IgD-negative memory B cell (primary cell): ENCODE measurements at regions not wholly inside any gene's neighbourhood (a gene's known extent, or its start where the extent isn't known, plus 50 kb on each side); places are given as distances from the start of the nearest gene placed in this dataset.
"Not testable (repeated sequence)": the region's sequence is repeated elsewhere in the genome, so short reads cannot be mapped to it uniquely, and the experiment has no call there.

Experiments used
- H3K27ac Mint-ChIP-seq, 3 donors: one replicate each; pipeline ENCODE4 v1.8.0; 2020 to 2022; ENCODE audit warnings: mild to moderate bottlenecking in 3 of 3, mixed read lengths in 3 of 3, moderate library complexity in 1 of 3
- H3K27me3 Mint-ChIP-seq: one replicate; pipeline ENCODE4 v1.8.0; 2021; ENCODE audit warnings: mixed read lengths
- H3K36me3 Mint-ChIP-seq: one replicate; pipeline ENCODE4 v1.8.0; 2020; ENCODE audit warnings: mild to moderate bottlenecking, mixed read lengths
- H3K4me1 Mint-ChIP-seq, 3 donors: one replicate each; pipeline ENCODE4 v1.8.0; 2020 to 2022; ENCODE audit warnings: mixed read lengths in 3 of 3, mild to moderate bottlenecking in 1 of 3
- H3K4me3 Mint-ChIP-seq, 4 donors: one replicate each; pipeline ENCODE4 v1.8.0; 2020 to 2022; ENCODE audit warnings: mild to moderate bottlenecking in 4 of 4, mixed read lengths in 4 of 4, moderate library complexity in 3 of 4
- H3K9me3 Mint-ChIP-seq, 3 donors: one replicate each; pipeline ENCODE4 v1.8.0; 2020 to 2021; ENCODE audit warnings: mixed read lengths in 3 of 3, mild to moderate bottlenecking in 1 of 3

DNA sequence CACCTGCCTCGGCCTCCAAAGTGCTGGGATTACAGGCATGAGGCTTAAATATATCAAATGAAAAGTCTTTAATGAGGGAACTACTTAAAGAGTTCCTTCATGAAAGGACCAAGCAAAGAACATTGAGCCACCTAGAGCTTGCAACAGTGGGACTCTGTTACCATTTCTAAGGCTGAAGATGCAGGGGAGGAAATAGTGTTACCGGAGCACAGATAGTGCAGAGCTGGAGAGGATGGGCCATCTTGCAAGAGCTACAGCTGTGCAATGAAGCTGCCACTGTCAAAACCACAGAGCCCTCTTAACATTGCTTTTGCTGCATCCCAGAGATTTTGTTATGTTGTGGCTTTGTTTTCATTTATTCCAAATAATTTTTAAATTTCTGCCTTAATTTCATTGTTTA is 77.1 kb upstream of the NAA35 start:
- no peak overlapping the region for H3K27ac Mint-ChIP-seq
- H3K9me3 Mint-ChIP-seq: peaks cover 2 to 21% (median 4%) of the 10 kb centered on the region in 3 donors
- H3K27me3 Mint-ChIP-seq: no peaks in the 10 kb centered on the region
- no peak overlapping the region for H3K4me3 Mint-ChIP-seq
- peaks cover 0 to 2% (median 0%) of the 10 kb centered on the region in 3 donors for H3K4me1 Mint-ChIP-seq
- peaks cover 4% of the 10 kb centered on the region for H3K36me3 Mint-ChIP-seq

DNA sequence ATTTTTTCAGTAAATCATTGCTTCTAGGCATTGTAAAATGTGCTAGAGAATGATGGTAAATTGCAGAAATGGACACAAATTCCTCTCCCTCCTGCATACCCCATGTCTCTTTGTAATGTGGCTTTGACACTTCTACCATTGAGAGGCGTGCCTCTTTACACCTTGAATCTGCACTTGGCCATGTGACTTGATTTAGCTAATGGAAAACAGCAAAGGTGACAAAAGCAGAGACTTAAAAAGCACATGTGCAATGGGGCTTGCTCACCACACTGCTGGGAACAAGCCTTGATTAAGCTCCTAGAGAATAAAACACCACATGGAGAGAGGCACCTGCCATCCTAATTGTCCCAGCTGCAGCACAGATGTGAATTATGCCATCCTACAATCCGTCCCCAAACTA is 69.9 kb upstream of the NAA35 start:
- peaks cover 0 to 4% (median 4%) of the 10 kb centered on the region in 3 donors for H3K9me3 Mint-ChIP-seq
- peaks cover 0 to 7% (median 4%) of the 10 kb centered on the region in 3 donors for H3K4me1 Mint-ChIP-seq
- H3K4me3 Mint-ChIP-seq: no peak overlapping the region

DNA sequence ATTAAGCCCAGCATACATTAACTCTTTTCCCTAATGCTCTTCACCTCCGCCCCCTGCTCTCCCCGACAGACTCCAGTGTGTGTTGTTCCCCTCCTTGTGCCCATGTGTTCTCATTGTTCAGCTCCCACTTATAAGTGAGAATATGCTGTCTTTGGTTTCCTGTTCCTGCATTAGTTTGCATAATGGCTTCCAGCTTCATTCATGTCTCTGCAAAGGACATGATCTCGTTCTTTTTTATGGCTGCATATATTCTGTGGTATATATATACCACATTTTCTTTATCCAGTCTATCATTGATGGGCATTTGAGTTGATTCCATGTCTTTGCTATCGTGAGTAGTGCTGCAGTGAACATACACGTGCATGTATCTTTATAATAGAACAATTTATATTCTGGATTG is 69.3 kb upstream of the NAA35 start:
- H3K27me3 Mint-ChIP-seq, H3K36me3 Mint-ChIP-seq, H3K9me3 Mint-ChIP-seq, H3K27ac Mint-ChIP-seq, H3K4me1 Mint-ChIP-seq, H3K4me3 Mint-ChIP-seq: not testable (repeated sequence)

More for the DNA sequence above, 69.9 kb upstream of the NAA35 start:
- H3K27ac Mint-ChIP-seq: no peak overlapping the region
- peaks cover 2% of the 10 kb centered on the region for H3K36me3 Mint-ChIP-seq
- no peaks in the 10 kb centered on the region for H3K27me3 Mint-ChIP-seq

GRCh38 chr9:85872463-85872862 is 68.5 kb upstream of the NAA35 start:
- H3K4me1 Mint-ChIP-seq: peaks cover 0 to 7% (median 4%) of the 10 kb centered on the region in 3 donors
- H3K4me3 Mint-ChIP-seq: no peak overlapping the region
- H3K27me3 Mint-ChIP-seq: no peaks in the 10 kb centered on the region
- H3K36me3 Mint-ChIP-seq: peaks cover 2% of the 10 kb centered on the region
- no peaks in the 10 kb centered on the region for H3K9me3 Mint-ChIP-seq
- no peak overlapping the region for H3K27ac Mint-ChIP-seq

- H3K9me3 Mint-ChIP-seq: no peaks in the 10 kb centered on the region
- H3K36me3 Mint-ChIP-seq: peaks cover 5% of the 10 kb centered on the region
- peaks cover 0 to 2% (median 2%) of the 10 kb centered on the region in 3 donors for H3K4me1 Mint-ChIP-seq
- no peak overlapping the region for H3K4me3 Mint-ChIP-seq
- H3K27me3 Mint-ChIP-seq: no peaks in the 10 kb centered on the region
- no peak overlapping the region for H3K27ac Mint-ChIP-seq
These were observed 64.3 kb upstream of the NAA35 start for GRCh38 chr9:85876628-85877027.

DNA sequence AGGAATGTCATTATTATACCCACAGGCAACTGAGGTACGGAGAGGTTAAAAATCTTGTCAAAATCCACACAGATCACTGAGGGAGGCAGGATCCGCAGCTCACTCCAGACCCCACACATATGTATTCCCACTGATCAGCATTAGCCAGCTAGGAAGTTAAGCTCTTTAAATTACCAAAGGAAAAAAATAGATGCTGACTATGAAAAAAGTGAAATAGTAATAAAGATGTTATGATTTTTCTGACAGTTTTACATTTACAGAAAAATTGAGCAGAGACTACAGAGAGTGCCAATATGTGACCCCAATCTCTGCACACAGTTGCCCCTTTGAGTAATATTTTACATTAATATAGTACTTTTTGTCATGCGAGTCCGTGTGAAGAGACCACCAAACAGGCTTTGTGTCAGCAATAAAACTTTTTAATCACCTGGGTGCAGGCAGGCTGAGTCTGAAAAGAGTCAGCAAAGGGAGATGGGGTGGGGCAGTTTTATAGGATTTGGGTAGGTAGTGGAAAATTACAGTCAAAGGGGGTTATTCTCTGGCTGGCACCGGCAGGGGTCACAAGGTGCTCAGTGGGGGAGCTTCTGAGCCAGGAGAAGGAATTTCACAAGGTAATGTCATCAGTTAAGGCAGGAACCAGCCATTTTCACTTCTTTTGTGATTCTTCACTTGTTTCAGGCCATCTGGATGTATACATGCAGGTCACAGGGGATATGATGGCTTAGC is 61.9 kb upstream of the NAA35 start:
- H3K27ac Mint-ChIP-seq, H3K4me1 Mint-ChIP-seq: not testable (repeated sequence)

GRCh38 chr9:85880507-85880906 is 60.4 kb upstream of the NAA35 start:
- peaks cover 20% of the 10 kb centered on the region for H3K36me3 Mint-ChIP-seq
- H3K4me3 Mint-ChIP-seq, H3K27ac Mint-ChIP-seq, H3K4me1 Mint-ChIP-seq, H3K9me3 Mint-ChIP-seq, H3K27me3 Mint-ChIP-seq: not testable (repeated sequence)

More for the DNA sequence above, 61.9 kb upstream of the NAA35 start:
- H3K36me3 Mint-ChIP-seq: peaks cover 14% of the 10 kb centered on the region
- H3K9me3 Mint-ChIP-seq, H3K27me3 Mint-ChIP-seq, H3K4me3 Mint-ChIP-seq: not testable (repeated sequence)

GRCh38 chr9:85884256-85884655 is 56.7 kb upstream of the NAA35 start:
- Mint-ChIP-seq H3K9me3 (peaks cover 2 to 8% (median 7%) of the 10 kb centered on the region in 3 donors), H3K27ac (peak overlapping the region in 1 of 3 donors; percentile 20), H3K4me1 (no peaks in the 10 kb centered on the region), H3K4me3 (no peak overlapping the region), H3K36me3 (peaks cover 26% of the 10 kb centered on the region), H3K27me3 (no peaks in the 10 kb centered on the region)

- H3K36me3 Mint-ChIP-seq: peaks cover 9% of the 10 kb centered on the region
- no peaks in the 10 kb centered on the region for H3K4me1 Mint-ChIP-seq
- no peak overlapping the region for H3K4me3 Mint-ChIP-seq
These were observed 50.0 kb upstream of the NAA35 start for GRCh38 chr9:85890962-85891361.

More at GRCh38 chr9:85890962-85891361, 50.0 kb upstream of the NAA35 start:
- Mint-ChIP-seq H3K27ac (no peak overlapping the region), H3K9me3 (peaks cover 2 to 7% (median 5%) of the 10 kb centered on the region in 3 donors), H3K27me3 (no peaks in the 10 kb centered on the region)
